Smooth muscle cell (in vitro differentiated cells): ENCODE measurements at regions not wholly inside any gene's neighbourhood (a gene's known extent, or its start where the extent isn't known, plus 50 kb on each side); places are given as distances from the start of the nearest gene placed in this dataset.
"Not testable (repeated sequence)": the region's sequence is repeated elsewhere in the genome, so short reads cannot be mapped to it uniquely, and the experiment has no call there.

Experiments
- DNase-seq: peaks from one replicate; lab custom pipeline; 2025; ENCODE audit not compliant: unreplicated experiment; lab: John Stamatoyannopoulos, UW
- H2AFZ ChIP-seq: fragments of 200-600 bp; sonication (generic); 2 replicates; pipeline ENCODE4 v1.6.0; 2016; ENCODE audit warnings: antibody characterized with exemption, low read depth, mild to moderate bottlenecking
- H3F3A ChIP-seq: fragments of 200-600 bp; sonication (generic); 2 replicates; pipeline ENCODE4 v1.6.0; 2017; ENCODE audit warnings: antibody characterized with exemption, low read depth
- H3K27ac ChIP-seq: fragments of 200-600 bp; sonication (generic); 2 replicates; pipeline ENCODE4 v1.5.1; 2016; ENCODE audit warnings: low read depth, mild to moderate bottlenecking
- H3K27me3 ChIP-seq: fragments of 200-600 bp; sonication (generic); 2 replicates; pipeline ENCODE4 v1.6.1; 2016; ENCODE audit warnings: low read depth, mild to moderate bottlenecking
- H3K36me3 ChIP-seq: fragments of 200-600 bp; sonication (generic); 2 replicates; pipeline ENCODE4 v1.5.1; 2016; ENCODE audit warnings: low read depth
- H3K4me1 ChIP-seq: fragments of 200-600 bp; sonication (generic); 2 replicates; pipeline ENCODE4 v1.5.1; 2016; ENCODE audit warnings: low read depth
- H3K4me2 ChIP-seq: fragments of 200-600 bp; sonication (generic); 2 replicates; pipeline ENCODE4 v1.6.0; 2016; ENCODE audit warnings: mild to moderate bottlenecking
- H3K4me3 ChIP-seq: fragments of 200-600 bp; sonication (generic); 2 replicates; pipeline ENCODE4 v1.5.1; 2016; ENCODE audit warnings: mild to moderate bottlenecking
- H3K79me2 ChIP-seq: fragments of 200-600 bp; sonication (generic); 2 replicates; pipeline ENCODE4 v1.6.0; 2016; ENCODE audit warnings: low read depth, mild to moderate bottlenecking
- H3K9ac ChIP-seq: fragments of 200-600 bp; sonication (generic); 2 replicates; pipeline ENCODE4 v1.6.0; 2016; ENCODE audit warnings: low read depth
- H3K9me3 ChIP-seq: fragments of 200-600 bp; sonication (generic); replicated peaks from 2 replicates; pipeline ENCODE4 v1.5.1; 2016; ENCODE audit warnings: low read depth
- H4K20me1 ChIP-seq: fragments of 200-600 bp; sonication (generic); 2 replicates; pipeline ENCODE4 v1.6.0; 2016; ENCODE audit warnings: low read depth
- WGBS: methylation state at CpG from one replicate; pipeline ENCODE4 v1.1.7; 2016; ENCODE audit warnings: low lambda C conversion rate; 5-methylcytosine and 5-hydroxymethylcytosine counted together
- TF ChIP-seq, protein P1 (sequence below): fragments of 200-600 bp; sonication (generic); IDR thresholded peaks from 2 replicates; pipeline ENCODE4 v1.5.1; 2017; ENCODE audit warnings: borderline replicate concordance, mild to moderate bottlenecking, antibody characterized with exemption; ENCODE audit not compliant: insufficient read depth, poor library complexity, severe bottlenecking

DNA sequence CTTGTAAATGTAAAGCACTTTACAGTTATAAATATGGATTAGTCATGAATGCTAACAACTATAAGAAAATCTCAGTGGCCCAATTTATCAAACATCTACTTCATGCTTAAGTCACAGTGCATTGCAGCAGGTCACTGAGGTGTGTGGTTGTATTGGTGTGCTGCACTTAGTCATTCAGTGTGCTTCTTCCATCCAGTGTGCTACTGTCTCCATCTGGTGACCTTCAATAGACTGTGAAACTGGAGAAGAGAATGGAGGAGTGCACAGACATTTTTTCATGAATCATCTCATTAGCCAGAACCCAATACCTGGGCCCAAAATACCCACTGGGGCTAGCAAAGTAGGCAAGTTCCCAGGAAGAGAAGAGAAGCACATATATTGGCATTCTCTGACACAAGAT, 199.6 kb downstream of the SHOX2 start:
- no peak overlapping the region for H3K4me3 ChIP-seq
- H3K9me3 ChIP-seq = no peaks in the 10 kb centered on the region
- TF ChIP-seq, protein P1, sequence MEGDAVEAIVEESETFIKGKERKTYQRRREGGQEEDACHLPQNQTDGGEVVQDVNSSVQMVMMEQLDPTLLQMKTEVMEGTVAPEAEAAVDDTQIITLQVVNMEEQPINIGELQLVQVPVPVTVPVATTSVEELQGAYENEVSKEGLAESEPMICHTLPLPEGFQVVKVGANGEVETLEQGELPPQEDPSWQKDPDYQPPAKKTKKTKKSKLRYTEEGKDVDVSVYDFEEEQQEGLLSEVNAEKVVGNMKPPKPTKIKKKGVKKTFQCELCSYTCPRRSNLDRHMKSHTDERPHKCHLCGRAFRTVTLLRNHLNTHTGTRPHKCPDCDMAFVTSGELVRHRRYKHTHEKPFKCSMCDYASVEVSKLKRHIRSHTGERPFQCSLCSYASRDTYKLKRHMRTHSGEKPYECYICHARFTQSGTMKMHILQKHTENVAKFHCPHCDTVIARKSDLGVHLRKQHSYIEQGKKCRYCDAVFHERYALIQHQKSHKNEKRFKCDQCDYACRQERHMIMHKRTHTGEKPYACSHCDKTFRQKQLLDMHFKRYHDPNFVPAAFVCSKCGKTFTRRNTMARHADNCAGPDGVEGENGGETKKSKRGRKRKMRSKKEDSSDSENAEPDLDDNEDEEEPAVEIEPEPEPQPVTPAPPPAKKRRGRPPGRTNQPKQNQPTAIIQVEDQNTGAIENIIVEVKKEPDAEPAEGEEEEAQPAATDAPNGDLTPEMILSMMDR = no peak
- no peaks in the 10 kb centered on the region for H3K4me1 ChIP-seq
- no peaks in the 10 kb centered on the region for H3F3A ChIP-seq
- no peaks in the 10 kb centered on the region for H3K27me3 ChIP-seq
- H2AFZ ChIP-seq = no peak overlapping the region
- H3K36me3 ChIP-seq = no peaks in the 10 kb centered on the region
- H3K27ac ChIP-seq = no peak overlapping the region
- no peaks in the 10 kb centered on the region for H3K79me2 ChIP-seq
- H4K20me1 ChIP-seq = no peaks in the 10 kb centered on the region
- no peak overlapping the region for H3K9ac ChIP-seq
- no peak for DNase-seq
- no peak overlapping the region for H3K4me2 ChIP-seq

DNA sequence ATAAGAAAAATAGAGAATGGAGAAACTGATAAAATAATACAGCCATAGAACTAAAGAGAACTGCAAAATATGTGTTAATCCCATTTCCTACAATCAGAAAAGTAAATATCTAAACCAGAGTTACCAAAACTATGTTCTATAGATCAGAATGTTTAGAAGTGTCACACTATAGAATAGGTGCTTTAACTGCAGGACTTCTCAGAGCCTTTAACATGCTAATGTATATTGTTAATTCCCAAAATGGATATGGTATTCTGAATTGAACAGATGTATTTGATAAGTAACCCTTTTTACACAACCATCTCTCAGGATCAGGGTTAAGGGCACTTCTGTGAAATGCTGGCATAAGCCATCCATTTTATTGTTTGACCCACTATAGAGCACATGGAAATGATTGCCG, 200.3 kb downstream of the SHOX2 start:
- TF ChIP-seq, protein P1 = no peak
- no peak overlapping the region for H2AFZ ChIP-seq
- H3K4me3 ChIP-seq = no peak overlapping the region
- H3F3A ChIP-seq = no peaks in the 10 kb centered on the region
- H3K9ac ChIP-seq = no peak overlapping the region
- WGBS = 79% methylated on average over 1 of the region's 1 CpG
- H3K79me2 ChIP-seq = no peaks in the 10 kb centered on the region
- no peaks in the 10 kb centered on the region for H3K4me1 ChIP-seq
- no peaks in the 10 kb centered on the region for H4K20me1 ChIP-seq
- H3K27me3 ChIP-seq = no peaks in the 10 kb centered on the region
- no peak for DNase-seq
- H3K9me3 ChIP-seq = no peaks in the 10 kb centered on the region
- no peaks in the 10 kb centered on the region for H3K36me3 ChIP-seq
- no peak overlapping the region for H3K4me2 ChIP-seq
- H3K27ac ChIP-seq = no peak overlapping the region

DNA sequence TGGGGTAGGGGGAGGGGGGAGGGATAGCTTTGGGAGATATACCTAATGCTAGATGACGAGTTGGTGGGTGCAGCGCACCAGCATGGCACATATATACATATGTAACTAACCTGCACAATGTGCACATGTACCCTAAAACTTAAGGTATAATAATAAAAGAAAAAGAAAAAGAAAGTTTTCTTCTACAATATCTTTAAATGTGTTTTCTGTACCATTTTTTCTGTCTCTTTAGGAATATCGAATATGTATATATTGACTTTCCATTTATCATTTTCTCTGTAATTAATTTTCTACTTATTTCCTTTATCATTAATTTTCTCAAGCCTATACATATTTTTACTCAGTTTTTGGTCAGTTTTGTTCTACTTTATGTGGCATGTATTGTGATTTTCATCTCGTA, 203.5 kb downstream of the SHOX2 start:
- not testable (repeated sequence) for H2AFZ ChIP-seq, DNase-seq, H3K4me2 ChIP-seq, H3K27me3 ChIP-seq, H3K36me3 ChIP-seq, H3F3A ChIP-seq, H3K4me3 ChIP-seq, H3K27ac ChIP-seq, H3K4me1 ChIP-seq, H3K79me2 ChIP-seq, H4K20me1 ChIP-seq, H3K9ac ChIP-seq, H3K9me3 ChIP-seq
- 80% methylated on average over 3 of the region's 4 CpGs for WGBS

DNA sequence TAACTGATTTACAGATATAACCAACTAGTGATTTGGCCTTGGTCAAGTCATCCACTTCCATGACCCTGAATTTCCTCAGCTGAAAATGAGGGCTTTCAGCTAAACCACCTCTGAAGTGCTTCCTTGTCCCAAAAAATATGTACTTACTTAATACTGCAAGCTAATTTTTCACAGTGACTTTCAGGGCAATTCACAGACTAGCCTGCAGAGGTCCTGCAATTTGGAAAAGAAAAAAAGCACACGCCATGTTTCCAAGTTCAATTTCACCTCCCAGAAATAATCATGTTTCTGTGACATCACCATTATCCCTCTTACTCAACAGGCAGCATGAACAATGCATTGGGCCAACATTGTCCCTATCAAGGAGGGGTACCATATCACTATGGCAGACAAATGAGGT, 218.2 kb downstream of the SHOX2 start:
- H3K27me3 ChIP-seq = no peaks in the 10 kb centered on the region
- H3K79me2 ChIP-seq = no peaks in the 10 kb centered on the region
- no peak for DNase-seq
- H3F3A ChIP-seq = no peaks in the 10 kb centered on the region
- no peak overlapping the region for H3K4me2 ChIP-seq
- no peak overlapping the region for H3K9ac ChIP-seq
- no peaks in the 10 kb centered on the region for H3K36me3 ChIP-seq
- TF ChIP-seq, protein P1 = no peak
- H3K9me3 ChIP-seq = no peaks in the 10 kb centered on the region
- 75% methylated on average over 1 of the region's 1 CpG for WGBS
- H3K27ac ChIP-seq = no peak overlapping the region
- H4K20me1 ChIP-seq = no peaks in the 10 kb centered on the region
- no peak overlapping the region for H2AFZ ChIP-seq
- no peaks in the 10 kb centered on the region for H3K4me1 ChIP-seq
- H3K4me3 ChIP-seq = no peak overlapping the region
